Myocyte (in vitro differentiated cells): ENCODE measurements at regions not wholly inside any gene's neighbourhood (a gene's known extent, or its start where the extent isn't known, plus 50 kb on each side); places are given as distances from the start of the nearest gene placed in this dataset.
"Not testable (repeated sequence)": the region's sequence is repeated elsewhere in the genome, so short reads cannot be mapped to it uniquely, and the experiment has no call there.

Source experiments
- DNase-seq: peaks from one replicate; pipeline ENCODE4 v3.0.0-alpha.2; 2012; ENCODE audit warnings: low read depth

DNA sequence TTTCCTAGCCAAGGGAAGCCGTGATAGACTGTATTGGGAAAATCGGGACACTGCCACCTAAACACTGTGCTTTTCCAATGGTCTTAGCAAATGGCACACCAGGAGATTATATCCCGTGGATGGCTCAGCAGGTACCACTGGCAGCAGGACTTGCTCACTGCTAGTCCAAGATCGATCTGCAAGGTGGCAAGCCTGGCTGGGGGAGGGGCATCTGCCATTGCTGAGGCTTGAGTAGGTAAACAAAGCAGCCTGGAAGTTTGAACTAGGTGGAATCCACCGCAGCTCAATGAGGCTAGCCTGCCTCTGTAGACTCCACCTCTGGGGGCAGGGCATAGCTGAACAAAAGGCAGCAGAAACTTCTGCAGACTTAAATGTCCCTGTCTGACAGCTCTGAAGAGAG is 1262.7 kb upstream of the ZEB2 start:
- DNase-seq = not testable (repeated sequence)

- no peak for DNase-seq
Observed at GRCh38 chr2:145777914-145778313, 1258.0 kb upstream of the ZEB2 start.

GRCh38 chr2:145777297-145777696 is 1257.4 kb upstream of the ZEB2 start:
- no peak for DNase-seq

DNA sequence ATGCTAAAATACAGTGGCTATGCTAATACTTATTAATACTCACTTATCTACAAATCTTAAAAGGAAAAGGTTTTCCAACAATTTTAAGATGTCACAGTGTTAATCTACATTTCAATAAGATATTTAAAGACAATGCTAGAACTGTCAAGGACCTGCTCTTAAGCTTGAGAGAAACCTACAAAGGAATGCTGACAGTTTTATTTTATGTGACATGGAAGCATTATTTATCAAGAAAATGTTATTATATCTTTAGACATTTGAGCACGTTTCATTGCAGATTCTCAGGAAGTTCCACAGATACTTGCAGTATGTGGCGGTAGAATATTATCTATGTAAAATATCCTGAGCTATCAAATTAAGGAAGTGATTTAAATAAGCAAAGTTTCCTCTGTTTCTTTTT is 1255.7 kb upstream of the ZEB2 start:
- no peak for DNase-seq

DNA sequence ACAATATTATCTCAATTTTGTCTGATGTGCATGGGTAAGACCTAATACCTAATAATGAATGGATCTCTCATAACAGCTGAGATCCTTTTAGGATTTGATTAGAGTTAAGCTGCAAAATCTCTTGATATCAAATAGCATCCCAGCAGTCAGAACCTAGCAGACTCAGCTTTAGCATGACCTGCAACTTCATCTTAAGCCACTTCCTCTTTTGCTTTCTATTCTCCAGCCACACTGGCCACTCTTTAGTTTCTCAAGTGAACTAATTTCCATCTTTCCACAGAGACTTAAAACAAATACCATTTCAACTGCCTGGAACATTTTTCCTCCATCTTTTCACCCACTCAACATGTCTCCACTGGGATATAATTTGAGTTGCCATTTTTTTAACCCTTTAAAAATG is 1251.6 kb upstream of the ZEB2 start:
- DNase-seq = no peak

- no peak for DNase-seq
Observed at GRCh38 chr2:145769011-145769716, 1249.2 kb upstream of the ZEB2 start.

DNA sequence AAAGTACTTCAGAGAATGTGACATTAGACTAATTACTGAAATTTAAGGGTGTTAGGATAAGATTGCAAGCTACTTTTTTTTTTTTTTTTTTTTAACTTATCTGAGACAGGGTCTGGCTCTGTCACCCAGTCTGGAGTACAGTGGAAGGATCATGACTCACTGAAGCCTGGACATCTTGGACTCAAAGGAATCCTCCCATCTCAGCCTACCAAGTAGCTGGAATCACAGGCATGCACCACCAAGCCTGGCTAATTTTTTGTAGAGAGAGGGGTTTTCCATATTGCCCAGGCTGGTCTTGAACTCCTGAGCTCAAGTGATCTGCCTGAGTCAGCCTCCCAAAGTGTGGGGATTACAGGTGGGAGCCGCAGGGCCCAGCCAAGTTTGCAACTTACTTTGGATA is 1246.0 kb upstream of the ZEB2 start:
- DNase-seq = no peak

- DNase-seq = peak; percentile 21
Observed at GRCh38 chr2:145764631-145765030, 1244.7 kb upstream of the ZEB2 start.

- DNase-seq = peak; percentile 47
Observed at GRCh38 chr2:145760781-145761649, 1241.1 kb upstream of the ZEB2 start.

GRCh38 chr2:145759228-145759915 is 1239.5 kb upstream of the ZEB2 start:
- DNase-seq = peak; percentile 51

GRCh38 chr2:145757503-145758246 is 1237.8 kb upstream of the ZEB2 start:
- no peak for DNase-seq

DNA sequence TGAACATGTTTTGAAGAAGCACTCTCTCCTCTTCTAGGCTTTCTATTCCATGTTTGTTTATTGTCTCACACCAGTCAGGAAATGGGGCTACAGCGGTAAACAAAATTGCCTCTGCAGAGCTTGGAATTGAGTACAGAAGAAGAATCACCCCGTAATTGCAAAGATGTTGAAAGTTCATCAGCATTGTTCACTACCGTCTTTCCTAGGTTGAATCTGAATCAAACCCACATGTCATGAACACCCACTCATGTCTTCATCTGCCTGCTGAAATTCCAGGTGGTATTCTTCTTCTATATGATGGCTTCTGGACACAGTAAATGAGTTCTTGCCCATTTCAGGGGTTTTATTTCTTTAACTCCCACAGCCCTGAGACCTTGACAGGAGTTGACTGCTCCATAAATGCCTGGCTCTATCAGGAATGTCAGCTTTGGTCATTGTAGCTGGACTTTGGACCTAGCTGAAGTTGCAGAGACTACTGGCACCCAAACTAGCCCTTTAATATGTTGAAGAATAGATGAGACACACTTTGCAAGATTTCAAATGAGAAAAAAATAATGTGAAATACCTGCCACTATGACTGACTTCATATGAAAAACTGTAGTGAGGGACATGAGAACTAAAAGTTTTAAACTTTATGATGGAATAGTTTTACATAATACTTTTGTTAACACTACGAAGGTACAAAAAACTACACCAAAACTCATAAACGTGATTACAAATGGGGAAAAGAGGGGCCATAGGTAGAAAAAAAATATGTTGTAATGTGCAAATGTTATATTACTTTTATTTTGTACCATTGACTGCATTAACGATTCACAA is 1235.3 kb upstream of the ZEB2 start:
- DNase-seq = no peak

GRCh38 chr2:145753966-145754365 is 1234.0 kb upstream of the ZEB2 start:
- no peak for DNase-seq

GRCh38 chr2:145753041-145753608 is 1233.2 kb upstream of the ZEB2 start:
- no peak for DNase-seq

GRCh38 chr2:145752091-145752806 is 1232.3 kb upstream of the ZEB2 start:
- DNase-seq = peak; percentile 81

GRCh38 chr2:145751629-145752028 is 1231.7 kb upstream of the ZEB2 start:
- DNase-seq = peak; percentile 59

- DNase-seq = no peak
Observed at GRCh38 chr2:145751155-145751554, 1231.2 kb upstream of the ZEB2 start.

GRCh38 chr2:145750612-145751011 is 1230.7 kb upstream of the ZEB2 start:
- DNase-seq = no peak

GRCh38 chr2:145750144-145750543 is 1230.2 kb upstream of the ZEB2 start:
- DNase-seq = no peak
